ENCODE measurements at regions not wholly inside any gene's neighbourhood (a gene's known extent, or its start where the extent isn't known, plus 50 kb on each side); places are given as distances from the start of the nearest gene placed in this dataset.
A peak's percentile ranks its signal among the peaks of the same experiment; 100 is the strongest.

DNA sequence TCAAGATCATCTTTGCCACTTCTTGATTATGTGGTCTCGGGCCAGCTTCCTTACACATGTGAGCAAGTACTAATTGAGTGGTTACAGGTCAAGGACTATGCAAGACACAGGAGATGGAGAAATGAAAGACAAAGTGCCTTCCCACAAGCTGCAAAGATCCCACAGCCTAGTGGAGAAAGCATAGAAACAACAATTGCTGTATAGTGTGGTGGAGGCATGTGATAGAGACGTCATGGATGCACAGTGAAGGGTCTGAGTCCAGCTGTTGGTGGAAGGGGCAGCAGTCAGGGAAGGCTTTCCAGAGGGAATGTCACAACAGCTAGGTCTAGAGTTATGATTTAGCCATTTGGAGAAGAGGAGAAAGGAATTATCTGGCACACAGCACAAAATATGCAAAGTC lies 210.6 kb downstream of the KDR start:
- no peak for DNase-seq

DNA sequence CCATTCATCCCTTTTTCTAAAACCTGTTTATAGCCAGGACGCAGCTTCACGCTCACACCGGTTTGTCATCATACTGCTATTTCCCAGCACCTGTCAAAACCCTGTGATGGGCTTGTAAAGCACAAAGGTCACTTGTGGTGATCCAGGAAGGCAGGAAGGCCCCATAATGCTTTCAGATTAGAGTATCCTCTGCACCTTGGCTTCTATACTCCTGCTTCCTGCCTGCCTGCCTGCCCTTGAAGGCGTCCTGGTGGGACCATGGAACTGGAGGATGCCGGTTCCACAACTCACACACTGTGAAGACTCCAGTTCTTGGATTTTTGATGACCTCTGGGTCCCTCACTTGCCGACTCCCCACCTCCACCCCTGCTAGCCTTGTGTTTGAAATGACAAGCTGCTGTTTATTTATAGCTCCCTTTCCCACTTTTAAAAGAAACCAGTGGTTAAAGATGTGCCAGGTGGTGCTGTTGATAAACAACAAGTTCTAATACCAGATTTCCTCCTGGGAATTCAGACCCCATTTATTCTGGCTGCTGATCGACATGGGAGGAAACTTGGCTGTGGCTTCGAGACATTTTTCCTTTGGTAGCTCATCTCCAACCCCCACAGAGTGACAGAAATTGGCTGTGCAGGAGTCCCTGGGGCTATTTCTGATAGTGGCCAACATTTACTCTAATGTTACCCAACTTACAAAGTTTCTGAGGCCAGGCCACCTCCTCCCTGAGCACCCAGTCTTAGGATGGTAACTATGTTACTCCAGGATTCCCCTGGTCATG lies 211.5 kb downstream of the KDR start:
- DNase-seq = no peak

DNA sequence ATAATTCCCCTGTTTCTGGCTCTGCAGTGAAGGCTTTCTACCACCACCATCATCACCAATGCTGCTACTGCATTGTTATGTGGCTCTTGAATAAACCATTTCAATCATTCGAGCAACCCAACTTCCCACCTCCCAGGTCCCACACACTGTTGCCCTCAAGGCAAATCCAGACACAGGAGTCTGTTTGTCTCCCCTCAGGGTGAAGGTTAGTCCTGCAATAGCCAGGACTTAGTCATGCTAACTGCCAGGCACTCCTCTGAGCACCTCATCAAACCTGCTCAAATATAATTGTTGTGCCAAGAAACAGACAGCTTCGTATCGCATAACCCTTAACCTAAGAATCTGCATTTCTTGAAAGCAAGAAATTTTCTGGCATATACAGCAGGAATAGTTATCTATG lies 213.2 kb downstream of the KDR start:
- no peak for DNase-seq

DNA sequence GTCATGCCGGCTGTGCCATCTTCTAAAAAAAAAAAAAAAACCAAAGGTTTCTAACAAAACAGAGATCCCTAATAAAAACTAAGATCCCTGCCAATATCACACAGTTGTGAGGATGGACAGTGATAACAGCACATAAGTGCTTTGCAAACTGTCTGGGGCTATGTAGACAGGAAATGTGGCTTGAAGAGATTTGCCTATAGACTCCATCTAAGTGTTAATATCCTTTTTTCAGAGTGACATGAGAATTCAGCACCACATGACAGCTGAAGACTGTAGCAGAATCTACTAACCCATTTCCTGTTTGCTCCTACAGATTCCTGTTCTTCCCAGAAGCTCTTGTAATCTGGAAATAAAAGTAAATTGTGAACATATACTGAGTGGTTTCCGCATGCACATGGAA lies 215.4 kb downstream of the KDR start:
- DNase-seq = no peak

DNA sequence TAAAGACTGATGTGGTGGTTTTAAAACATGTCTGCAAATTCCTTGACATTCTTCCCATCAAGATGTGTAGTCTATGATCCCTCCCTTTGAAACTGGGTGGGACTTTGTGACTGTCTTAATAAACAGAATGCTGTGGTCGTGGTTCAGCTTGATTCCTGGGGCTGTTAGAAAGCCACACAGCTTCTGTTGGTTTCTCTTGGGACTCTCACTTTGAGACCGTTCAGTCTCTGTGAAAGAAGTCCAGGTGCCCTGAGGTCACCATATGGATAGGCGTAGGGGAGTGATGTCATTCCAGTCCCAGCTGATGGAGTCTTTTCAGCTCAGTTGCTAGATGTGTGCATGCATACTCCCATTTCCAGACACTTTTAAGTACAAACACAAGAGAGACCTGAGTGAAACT lies 216.6 kb downstream of the KDR start:
- no peak for DNase-seq

DNA sequence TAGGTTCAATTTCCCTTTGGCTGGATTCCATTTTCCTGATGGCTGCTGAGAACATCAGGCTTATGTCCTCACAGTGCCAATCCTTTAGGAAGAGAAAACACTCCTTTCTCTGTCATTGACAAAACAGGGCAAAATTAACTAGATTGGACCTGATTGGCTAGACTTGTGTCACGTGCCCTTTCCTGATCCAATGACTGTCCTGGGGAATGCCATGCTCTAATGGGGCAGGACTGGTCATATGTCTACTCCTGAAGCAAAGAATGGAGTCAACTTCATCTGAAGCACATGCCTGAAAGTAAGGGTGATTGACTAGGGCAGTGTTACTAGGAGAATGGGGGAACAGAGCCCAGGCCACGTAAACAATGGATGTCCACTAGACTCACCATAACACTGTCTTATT lies 220.4 kb downstream of the KDR start:
- DNase-seq = no peak

DNA sequence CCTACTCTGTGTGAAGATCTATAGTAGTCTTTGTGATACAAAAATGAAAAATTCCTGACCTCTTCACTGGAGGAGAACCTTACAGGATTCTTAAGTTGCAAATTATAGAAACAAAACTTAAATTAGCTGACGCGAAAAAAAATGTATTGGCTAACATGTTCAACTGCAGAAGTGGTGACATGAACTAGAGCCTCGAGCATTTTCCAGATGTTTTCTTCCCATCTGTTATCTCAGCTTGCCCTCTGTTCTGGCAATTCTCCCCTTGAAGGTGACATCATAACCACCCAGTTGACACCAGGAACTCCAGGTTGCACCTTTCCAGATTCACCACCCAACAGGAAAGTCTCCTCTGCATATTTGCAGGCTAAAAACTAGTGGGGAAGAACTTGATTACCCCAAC lies 222.4 kb downstream of the KDR start:
- no peak for DNase-seq

DNA sequence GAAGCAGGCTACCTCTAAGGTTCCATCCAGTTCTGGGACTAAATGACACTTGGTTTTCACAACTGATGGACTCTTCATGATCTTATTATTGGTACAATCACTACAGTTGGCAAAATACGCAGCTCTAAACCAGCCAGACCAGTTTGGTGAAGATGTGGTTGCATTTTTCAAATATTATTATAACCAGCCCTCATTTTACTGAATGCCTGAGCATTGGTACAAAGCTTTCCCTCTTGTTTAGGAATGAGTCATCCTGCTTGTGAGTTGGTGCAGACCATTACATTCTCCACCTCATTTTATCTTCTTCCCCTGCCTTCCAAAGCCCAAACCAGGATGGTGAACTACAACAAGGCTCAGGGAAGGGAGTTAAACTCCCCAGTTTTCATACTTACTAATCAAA lies 223.1 kb downstream of the KDR start:
- DNase-seq = no peak

DNA sequence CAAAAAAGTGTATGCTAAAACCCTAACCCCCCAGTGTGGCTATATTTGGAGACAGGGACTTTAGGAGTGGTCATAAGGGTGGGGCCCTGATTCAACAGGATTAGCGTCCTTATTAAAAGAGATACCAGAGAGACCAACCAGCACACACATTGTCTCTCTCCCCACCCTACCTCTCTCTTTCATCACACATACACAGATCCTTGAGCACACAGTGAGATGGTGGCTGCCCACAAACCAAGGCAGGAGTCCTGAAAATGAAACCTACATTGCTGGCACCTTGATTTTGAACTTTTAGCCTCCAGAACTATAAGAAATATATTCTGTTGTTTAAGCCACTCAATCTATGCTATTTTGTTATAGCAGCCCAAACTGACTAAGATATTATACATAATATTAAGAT lies 224.2 kb downstream of the KDR start:
- DNase-seq = no peak

DNA sequence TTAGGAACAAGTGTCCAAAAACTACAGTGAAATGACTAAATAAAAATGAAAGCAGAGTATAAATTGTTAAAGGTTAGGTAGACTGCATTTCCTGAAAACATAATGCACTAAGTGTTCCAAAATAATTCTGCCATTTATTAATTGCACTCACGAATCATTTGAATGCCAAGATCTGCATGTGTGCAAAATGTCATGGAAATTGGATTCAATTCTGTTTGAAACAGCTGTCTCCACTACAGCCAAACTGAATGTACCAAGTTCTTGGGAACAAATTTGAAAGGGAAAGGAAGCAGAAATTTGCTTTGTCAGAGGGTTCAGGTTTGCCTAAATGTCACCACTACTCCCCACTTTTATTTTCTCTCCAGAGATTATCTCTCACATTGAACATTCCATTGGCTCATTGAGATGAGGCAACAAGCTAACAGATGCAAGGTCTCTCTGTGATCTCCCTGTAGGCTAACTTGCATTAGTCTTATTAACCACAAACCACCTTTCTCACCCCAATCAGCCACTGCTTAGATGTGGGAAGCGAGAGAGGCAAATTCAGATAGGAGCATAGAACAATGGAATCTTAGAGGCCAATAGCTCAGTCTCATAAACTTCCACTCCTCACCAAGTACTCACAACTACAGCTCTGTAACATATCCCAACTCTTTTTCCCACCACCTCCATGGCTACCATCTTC lies 226.6 kb downstream of the KDR start:
- DNase-seq = no peak

DNA sequence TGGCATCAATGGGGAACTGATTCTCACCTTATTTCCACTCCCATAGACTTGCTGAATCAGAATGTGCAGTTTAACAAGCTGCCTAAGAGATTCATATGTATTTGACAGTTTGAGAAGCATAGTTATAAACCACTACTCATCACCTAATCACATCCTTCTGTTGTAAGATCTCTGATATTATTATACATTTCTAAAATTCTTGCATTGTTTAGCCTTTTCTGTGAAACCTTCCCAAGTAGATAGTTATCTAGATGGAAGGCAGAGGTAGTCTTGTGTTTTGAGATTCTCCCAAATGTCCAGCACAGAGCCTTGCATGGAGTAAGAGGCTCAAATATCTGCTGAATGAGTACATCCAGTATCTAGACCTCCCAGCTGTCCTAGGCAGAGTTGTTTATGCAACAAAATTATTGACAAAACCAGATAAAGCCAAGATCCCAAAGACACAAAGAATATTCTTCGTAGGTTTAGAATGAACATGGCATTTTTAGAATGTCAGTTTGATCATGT lies 227.3 kb downstream of the KDR start:
- DNase-seq = no peak

DNA sequence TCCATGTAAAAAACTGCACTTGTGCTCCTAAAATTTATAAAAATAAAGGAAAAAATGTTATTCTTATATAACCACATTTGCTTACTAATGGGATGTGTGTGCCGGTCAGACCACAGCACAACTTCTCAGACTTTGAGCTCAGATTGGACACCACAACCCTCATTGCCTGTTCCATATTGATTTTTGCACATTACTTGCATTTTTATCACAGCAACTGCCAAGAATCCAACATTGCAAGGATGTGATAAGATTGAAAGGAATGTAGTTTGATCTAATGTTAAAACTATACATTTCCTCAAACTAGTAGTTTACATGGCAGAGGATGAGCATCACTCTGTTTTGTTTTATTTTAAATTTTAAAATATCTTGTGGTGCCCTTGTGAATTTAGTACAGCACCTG lies 227.8 kb downstream of the KDR start:
- DNase-seq = no peak

DNA sequence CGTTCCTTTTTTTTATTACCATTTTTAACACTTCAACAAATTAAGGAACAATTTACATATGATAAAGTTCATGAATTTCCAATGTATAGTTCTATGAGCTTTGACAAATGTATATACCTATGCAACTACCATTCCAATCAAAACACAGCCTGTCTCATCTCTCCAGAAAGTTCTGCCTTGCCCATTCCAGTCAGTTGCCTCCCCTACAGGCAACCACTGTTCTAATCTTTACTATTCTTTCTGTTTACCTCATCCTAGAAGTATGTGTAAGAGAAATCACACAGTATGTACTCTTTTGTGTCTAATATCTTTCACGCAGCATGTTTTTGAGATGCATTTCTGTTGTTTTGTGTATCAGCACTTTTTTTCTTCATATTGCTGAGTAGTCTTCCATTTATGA lies 224.9 kb downstream of the KIT start:
- no peak for DNase-seq

DNA sequence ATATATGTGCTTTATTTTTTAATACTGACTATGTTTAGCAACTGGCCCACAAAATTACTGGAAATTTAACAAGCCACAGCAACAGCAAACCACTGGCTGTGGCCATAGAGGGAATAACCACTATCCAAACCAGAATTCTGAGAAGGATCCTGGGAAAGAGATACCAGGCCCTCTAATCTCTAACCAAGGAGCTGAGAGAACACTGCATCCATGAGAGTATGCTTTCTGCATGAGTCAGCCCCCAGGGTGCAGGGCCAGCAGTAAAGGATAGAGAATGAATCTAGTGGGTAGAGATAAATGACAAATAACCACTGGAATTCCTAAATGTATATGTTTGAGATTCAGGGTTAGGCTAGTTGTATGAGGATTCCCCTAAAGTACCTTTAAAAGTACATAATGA lies 221.8 kb downstream of the KIT start:
- no peak for DNase-seq

DNA sequence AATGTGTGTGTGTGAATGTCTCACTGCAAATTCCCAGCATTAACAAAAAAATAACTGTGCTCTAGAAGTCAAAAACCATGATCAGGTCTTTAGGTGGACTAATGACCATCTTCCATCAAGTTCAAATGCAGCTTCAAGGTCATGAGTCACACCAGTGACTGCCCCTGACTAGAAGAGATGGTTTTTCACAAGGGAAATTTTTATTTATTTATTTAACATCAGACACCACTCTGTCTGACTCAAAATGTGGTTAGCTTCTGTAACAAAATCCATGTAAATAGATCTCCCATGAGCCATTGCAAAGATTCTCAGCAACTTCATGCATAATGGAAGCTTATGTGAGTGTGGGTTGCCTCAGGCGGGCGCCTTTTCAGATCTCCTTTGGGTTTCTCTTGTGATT lies 219.2 kb downstream of the KIT start:
- no peak for DNase-seq

DNA sequence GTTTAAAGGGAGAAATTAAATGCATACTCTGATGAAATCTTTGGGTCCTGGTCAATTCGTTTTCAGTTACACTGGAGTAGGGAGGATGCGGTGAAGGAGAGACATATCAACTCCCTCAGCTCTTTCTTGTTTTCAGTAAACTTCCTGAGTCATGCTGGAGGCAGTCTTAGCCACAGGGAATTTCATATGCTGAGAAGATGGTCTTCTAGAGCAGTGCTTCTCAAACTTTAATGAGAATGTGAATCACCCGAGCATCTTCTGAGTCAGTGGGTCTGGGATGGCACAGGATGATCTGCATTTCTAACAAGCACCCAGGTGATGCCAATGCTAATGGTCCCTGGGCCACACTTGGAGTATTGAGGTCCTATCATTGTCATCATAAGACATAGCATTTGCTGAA lies 214.5 kb downstream of the KIT start:
- peak; percentile 78 for DNase-seq

DNA sequence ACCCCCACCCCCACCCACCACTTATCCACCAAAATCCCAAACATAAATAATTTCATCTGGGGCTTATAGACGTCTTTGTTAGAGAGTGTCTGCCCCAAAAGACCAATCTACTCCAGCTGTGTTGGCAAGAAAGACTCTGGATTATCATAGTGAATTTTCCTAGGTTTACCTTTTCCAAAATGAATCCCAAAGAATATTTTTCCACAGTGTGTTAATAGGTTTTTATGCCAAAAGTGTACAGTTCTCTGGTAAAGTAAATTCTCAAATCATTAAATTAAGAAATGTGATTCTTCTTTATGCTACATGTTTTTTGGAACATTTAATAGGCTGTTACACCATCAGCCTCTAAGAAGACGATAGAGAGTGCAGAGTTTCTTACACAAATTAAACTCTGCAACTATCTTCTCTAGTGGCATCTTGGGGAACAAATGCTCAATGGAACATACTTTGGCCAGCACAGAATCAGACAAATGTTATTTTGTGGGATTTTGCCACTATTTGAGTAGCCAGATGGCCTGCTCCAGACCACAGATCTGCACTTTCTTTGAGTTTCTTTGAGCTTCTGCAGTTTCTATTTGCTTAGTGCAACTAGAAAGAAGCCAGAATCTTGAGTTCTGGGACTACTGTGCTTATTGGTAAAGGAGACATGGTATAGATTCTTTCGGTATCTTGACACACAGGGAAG lies 206.0 kb downstream of the KIT start:
- no peak for DNase-seq

DNA sequence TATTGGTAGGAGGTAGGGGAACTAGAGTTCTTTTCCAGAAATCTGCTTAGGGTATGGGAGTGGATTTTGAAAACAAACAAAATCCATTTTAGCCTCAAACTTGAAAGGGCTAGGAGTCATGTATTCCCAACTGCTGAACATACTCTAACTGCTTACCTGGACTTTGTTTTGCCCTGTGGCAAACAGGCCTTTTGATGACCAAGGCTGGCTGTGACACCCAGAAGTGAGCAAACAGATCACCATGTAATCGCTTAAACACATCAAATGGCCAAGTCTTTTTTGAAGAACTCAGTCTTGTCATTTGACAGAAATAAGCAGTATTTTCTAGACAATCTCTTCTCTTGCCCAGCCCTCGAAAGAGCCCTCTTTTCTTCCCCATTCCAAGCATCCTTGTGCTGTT lies 203.4 kb downstream of the KIT start:
- no peak for DNase-seq

DNA sequence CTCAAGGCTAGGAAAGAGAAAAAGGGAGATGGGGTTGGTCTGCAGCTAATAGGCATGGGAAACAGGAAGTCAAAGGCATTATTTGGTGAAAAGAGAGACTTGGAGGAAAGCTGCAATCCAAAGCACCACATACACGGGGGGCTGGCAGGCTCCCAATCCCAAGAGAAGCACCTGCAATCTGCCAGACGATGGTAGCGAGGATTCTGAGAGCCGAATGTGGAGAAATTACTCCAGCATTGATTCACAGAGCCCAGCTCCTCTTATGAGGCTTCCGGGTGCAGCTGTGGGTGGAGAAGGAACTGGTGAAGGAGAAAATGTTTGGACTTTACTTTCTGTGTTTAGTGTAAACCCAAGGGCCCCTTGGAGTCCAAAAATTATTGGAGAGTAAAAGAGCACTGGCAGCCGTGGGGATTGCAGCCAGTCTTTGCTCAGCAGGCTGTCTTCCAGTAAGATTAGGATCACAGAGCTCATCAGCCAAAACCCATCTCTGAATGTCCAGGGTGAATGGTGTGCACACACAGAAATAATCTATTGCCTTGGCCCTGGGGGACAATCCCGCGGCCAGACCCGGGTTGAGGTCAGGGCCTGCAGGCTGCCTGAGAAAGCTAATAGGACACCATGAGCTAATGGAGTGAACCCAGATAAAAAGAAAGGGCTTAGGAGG lies 197.6 kb downstream of the KIT start:
- DNase-seq = no peak

DNA sequence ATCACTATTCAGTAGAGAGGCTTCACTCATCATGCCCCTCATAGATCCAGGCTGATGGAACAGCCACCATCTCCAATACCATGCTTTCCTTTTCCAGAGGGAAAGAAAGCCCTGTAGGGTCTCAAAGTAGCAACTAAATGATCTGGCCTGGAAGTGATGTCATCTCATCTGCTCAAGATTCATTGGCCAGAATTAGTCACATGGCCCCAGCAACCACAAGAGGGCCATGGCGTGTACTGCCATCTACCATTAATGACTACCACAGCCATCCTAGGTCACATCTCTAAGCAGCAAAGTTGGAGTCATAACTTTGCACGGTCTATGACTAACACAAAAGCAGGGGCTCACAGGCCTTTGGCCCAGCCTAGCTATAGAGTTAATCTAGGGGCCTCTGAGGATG lies 194.8 kb downstream of the KIT start:
- DNase-seq = no peak

DNA sequence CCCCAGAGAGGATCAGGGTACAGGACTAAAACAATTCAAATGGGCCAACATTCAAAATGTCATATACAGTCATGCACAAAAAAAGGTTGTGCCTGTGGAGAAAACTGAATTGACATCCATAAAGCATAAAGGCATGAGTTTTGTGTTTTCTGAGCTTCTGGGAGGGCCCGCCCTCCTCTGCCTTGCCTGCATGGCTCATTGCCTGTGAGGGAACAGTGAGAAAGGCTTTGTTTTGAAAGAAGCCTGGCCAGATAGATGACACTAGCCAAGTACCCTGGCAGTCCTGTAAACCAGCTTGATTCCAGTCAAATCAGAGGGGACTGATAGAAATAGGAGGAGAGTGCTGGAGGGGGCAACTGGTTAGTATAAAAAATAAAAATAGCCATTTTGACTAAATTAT lies 194.3 kb downstream of the KIT start:
- DNase-seq = no peak

DNA sequence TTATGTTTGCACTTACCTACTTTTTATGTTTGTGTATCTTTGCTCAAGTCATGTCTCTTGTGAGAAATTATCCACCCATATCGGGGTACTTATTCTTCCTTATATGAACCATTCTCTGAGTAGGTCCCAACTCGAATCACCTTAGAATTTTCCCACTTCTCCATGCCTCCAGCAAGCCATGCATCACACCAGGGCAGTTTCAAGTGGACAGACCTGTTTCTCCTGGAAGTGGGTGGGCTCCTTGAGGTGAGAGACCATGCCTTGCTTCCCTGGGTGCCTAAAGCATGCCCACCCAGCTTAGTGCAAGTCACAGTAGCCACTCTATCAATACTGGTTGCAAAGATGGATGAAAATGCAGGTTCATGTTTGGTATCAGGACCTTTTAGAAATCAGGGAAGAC lies 187.2 kb downstream of the KIT start:
- DNase-seq = no peak

DNA sequence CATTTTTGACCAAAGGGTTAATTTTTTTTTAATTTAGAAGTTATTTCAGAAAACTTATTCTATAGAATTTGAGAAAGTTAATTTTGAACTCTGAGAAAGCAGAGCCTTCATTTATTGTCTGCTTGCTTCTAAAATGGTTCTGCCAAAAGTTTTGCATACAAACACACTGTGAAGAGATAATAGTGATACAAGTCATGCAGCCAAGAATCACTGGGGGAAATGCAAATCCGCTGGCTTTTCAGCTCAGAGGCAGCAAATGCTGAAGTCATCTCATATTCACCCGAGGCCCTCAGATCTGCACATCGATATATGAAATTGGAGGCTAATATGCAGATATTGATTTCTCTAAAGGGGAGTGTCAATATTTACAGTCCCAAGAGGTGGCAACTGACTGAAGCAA lies 186.2 kb downstream of the KIT start:
- no peak for DNase-seq

DNA sequence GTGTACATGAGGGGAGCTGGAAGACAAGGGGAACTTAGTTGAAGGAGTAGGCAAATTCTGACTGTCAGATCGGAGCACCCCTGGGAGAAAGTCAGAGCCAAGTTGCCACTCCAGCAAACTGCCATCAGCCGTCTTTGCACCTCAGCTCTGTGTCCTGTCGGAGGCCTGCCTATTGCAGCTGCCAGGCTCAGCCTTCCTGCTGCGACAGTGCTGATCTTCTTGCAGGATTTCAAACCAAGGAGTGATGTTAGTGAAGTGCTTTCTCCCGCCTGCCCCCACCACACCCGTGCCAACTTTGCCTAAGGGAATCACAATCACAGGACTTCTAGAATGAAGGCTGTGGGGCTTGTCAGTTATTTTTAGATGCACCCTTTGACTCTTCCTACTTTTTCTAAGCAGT lies 185.3 kb downstream of the KIT start:
- no peak for DNase-seq
